CD4-positive, alpha-beta T cell treated with Interferon gamma for 1 hour (primary cell): ENCODE measurements at regions not wholly inside any gene's neighbourhood (a gene's known extent, or its start where the extent isn't known, plus 50 kb on each side); places are given as distances from the start of the nearest gene placed in this dataset.
A peak's percentile ranks its signal among the peaks of the same experiment; 100 is the strongest.
"Not testable (repeated sequence)": the region's sequence is repeated elsewhere in the genome, so short reads cannot be mapped to it uniquely, and the experiment has no call there.

Experiments
- DNase-seq: peaks from one replicate; pipeline ENCODE4 v3.0.0-alpha.2; 2020

DNA sequence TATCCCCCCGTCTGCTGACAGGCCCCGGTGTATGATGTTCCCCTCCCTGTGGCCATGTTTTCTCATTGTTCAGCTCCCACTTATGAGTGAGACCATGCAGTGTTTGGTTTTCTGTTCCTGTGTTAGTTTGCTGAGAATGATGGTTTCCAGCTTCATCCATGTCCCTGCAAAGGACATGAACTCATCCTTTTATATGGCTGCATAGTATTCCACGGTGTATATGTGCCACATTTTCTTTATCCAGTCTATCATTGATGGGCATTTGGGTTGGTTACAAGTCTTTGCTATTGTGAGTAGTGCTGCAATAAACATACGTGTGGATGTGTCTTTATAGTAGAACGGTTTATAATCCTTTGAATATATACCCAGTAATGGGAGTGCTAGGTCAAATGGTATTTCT is 244.7 kb downstream of the NEBL start:
- DNase-seq = not testable (repeated sequence)

DNA sequence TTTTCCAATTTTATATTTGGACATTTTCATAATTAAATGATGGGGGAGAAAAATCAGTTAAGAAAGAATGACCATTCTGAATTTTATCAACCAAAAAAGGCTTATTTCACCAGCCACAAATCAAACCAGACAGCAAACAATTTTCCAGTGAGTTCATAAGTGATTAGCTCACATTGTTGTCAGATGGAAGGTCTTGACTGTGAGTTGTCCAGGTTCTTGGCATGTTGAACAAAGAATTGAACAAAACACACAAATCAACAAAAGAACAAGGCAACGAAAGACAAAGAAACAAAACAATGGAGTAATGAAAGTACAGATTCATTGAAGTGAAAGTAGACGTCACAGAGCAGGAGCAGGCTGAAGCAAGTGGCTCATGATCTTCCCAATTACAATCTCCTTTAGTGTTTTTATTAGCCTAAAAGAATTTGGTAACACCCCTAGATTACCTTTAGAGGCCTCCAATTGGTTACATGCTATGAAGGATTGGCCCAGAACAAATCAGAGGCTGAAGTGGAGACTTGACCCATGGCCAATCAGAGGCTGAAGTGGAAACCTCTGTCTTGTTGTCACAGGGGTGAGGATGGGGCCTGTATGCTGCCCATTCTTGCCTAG is 248.7 kb downstream of the NEBL start:
- DNase-seq = no peak

GRCh38 chr10:20647756-20648155 is 249.4 kb downstream of the NEBL start:
- DNase-seq = no peak

DNA sequence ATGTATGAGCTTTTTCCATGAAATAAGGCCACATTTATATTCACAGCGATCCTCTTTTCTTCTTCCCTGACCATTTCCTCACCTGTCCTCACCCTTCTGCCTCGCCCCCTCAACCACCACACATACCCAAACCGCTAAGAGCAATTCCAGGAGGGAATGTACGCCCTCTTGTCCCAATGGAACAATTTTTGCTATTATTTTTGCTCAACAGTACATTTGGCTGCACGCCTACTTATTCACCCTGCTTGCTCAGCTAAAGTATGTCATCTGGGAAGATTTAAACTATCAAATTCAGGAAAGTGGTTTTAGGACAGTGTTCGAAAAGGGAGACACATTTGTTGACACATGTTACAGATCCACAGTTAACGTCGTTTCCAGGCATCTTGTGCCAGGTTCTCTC is 252.7 kb downstream of the NEBL start:
- no peak for DNase-seq

GRCh38 chr10:20641605-20642004 is 255.5 kb downstream of the NEBL start:
- no peak for DNase-seq

DNA sequence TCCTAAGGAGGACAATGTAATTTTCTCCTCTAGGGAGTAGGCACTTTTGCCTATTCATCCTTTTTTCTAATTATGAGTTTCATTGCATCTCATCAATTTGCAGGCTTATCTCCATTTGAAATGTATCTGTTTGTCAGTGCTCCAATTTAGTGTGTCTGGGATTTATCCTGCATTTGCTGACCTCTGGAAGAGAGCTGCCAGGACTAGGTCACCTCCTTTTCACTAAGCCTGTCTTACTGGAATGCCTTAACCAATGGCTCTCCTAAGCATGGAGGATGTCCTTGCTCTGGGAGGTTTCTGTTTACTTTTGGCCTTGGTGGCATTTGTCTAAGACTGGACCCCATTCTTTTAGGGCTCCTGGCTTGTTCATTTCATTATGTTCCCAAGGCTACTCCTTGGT is 261.5 kb downstream of the NEBL start:
- no peak for DNase-seq

DNA sequence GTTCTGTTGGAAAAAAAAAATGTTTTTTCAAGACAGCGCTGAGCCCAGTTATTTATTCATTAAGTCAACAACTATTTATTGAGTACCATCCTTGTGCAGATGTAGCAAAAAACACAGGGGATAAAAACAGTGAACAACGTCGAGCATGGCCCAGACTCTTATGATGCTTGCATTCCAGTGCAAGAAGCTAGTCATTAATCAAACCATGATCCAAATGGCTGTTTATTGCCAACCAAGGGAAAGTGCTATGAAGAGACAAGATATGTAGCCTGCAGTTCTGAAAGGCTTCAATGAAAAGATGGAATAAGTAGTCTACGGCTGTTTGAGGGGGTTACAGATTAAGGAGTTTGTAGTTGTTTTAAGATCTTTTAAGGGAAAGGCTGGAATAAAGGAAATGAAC is 262.3 kb downstream of the NEBL start:
- no peak for DNase-seq

DNA sequence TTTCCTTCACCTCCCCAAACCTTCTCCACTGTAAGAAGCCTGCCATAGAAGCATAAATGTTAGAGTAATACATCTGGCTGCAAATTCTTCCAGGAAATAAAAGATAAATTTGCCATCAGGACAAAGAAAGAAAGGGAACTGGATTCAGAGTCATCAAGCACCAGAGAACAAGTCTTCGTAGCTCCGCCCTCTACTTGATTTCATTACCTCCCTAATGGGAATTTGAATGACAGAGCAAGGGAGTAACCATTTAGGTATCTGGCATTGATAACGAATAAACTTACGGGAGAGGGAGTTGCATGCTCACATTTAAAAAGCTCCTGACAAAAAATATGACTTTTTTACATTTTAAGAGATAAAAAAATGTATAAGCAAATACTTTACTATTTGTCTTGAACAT is 263.4 kb downstream of the NEBL start:
- DNase-seq = no peak

GRCh38 chr10:20632696-20633095 is 264.4 kb downstream of the NEBL start:
- no peak for DNase-seq

GRCh38 chr10:20631229-20631628 is 265.9 kb downstream of the NEBL start:
- no peak for DNase-seq

- no peak for DNase-seq
Observed at GRCh38 chr10:20630092-20630643, 266.9 kb downstream of the NEBL start.

DNA sequence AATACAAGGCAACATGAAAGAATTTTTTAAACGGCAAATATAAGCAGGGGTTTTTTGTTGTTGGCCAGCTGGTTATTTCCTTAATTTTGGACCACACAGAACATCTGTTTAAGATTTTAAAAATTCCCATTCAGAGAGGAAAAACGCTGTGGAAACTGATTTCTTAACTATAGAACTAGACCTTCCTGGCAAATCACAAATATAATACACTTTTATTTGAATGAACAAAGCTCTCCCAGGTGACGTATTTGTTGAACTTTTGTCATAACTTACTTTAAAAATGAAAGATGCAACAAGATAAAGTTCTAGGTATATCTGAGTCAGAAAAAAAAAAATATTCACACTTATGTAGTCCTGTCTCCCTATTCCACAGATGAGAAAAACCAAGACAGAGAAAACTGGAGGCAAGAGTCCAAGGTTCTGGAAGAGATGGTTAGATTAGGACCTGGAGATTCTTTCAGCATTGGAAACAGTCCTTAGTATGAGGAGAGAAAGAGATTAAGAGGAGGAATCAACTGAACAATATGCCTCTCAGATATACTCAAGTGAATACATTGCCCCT is 269.1 kb downstream of the NEBL start:
- no peak for DNase-seq

DNA sequence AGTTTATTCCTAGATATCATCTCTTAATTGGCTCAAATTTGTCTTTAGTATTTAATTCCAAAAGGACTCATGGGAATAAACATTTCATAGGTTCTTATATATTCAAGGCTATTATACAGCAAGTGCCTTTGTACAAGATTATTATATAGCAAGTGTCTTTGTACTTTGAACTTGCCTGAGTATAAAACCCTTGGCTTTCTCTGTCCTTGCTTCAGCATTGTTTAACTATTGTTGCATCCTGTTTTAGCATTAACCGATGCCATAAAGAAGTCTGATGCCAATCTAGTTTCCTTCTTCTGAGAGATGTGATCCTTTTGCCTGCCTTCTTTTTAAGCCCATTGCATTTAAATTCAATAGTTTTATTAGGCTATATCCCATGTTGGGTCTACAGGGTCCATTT is 270.0 kb downstream of the NEBL start:
- DNase-seq = no peak

- no peak for DNase-seq
Observed at GRCh38 chr10:20625868-20626267, 271.2 kb downstream of the NEBL start.

- no peak for DNase-seq
Observed at GRCh38 chr10:20624642-20625041, 272.5 kb downstream of the NEBL start.

- no peak for DNase-seq
Observed at GRCh38 chr10:20623546-20623945, 273.6 kb downstream of the NEBL start.

- no peak for DNase-seq
Observed at GRCh38 chr10:20622531-20623211, 274.4 kb downstream of the NEBL start.

DNA sequence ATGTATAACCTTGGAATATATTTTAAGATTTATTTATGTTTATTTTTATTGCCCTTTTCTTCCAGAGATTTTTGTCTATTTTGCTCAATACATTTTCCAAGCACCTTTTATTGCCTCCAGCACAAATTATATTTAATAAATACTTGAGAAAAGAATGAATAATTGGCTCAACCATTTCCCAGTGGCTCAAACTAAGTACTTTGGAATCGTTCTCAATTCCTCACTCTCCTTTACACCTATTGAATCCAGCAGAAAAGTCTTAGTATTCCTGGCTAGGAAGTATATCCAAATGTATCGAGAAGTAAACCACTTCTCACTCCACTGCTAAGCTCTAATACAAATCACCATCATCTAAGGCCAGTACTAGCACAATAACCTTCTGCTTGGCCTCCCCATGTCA is 276.1 kb downstream of the NEBL start:
- DNase-seq = no peak

DNA sequence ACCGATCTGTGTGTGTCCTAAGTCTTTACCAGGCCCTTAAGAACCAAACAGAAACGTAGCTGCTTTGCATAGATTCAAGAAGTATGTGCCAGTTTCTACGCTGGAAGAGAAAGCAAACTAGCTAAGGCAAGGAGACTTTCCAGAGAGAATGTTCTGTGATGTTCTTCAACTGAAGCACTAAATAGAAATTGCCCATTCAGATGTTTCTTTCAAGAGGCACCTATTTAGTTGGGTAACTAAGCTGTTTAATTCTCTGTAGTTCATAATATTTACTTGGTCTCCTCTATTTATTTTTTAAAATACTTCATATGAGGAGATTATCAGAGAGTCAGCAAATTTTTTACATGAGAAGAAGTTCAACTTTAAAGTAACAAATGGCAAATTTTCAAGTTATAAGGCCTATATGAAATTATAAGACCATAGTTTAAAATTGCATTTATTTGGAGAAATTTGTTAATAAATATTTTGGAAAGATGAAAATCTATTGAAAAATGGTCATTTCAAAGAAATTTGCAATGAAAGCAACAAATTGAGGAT is 279.0 kb downstream of the NEBL start:
- no peak for DNase-seq

GRCh38 chr10:20616918-20617810 is 279.9 kb downstream of the NEBL start:
- DNase-seq = peak; percentile 9

DNA sequence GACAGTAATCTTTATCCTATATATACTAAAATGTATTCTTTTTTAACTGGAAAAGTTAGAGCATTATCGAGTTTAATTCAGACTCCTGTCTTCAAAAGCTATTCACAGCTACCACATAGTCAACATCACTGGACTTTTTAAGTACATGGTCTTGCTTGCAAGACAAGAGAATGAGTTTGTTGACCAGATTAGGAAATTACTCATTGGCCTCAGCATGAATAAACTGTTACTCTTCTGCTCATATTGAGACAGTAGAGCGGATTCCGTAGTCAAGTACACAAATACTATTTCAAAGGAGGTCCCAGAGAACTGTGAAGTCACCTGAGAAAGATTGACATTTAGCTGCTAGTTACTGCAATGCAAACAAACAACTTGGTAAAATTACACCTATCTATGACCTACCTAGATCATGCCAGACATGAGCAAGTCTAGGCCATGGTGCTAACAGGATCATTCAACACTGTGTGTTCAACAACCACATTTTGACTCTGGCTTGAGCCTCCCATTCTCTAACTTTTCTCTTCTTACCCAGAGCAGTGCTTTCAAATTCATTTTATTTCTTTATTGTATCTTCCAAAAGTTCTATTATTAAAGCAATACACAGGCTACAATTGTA is 280.9 kb downstream of the NEBL start:
- DNase-seq = no peak

DNA sequence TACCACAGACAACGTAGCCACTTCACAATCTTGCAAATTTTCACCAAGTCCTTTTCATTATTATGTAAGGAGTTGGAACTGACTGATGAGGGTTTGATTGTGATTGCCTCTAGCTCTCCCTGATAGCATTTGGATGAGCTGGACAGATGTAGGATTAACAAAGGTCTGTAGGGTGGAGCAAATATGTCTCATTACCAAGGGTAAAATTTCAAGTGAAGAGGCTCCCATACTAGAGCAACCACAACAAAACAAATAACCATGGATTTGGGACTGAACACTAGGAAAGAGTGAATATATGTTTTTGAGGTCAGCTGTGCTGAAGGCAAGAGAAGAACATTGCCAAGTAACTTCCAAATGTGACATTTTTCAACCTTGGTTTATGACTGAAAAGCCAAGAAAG is 281.7 kb downstream of the NEBL start:
- no peak for DNase-seq

DNA sequence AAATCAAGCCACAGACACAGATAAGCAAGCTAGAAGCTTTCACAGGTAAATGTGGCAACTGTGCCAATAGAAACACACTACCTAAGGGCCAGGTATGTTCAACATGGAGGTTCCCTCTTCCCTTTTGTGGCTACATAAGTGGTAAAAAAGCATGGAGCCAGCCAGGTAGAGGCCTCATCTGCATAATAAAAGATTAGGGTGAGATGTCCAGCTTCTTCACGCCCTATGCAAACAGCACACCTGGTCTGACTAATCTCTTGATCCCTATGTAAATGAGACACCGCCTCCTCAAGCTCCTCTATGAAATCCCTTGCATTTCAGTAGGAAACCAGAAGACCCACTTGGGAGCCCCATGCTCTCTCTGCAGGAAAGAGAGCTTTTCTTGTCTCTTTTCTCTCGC is 282.2 kb downstream of the NEBL start:
- DNase-seq = no peak
